Suppressor macrophage treated with lipopolysaccharide for 1 hour (primary cell): ENCODE measurements at regions not wholly inside any gene's neighbourhood (a gene's known extent, or its start where the extent isn't known, plus 50 kb on each side); places are given as distances from the start of the nearest gene placed in this dataset.
"Not testable (repeated sequence)": the region's sequence is repeated elsewhere in the genome, so short reads cannot be mapped to it uniquely, and the experiment has no call there.

Experiments
- DNase-seq, 3 donors: peaks; one replicate each; pipeline ENCODE4 v3.0.0-alpha.2; 2020 to 2022

- DNase-seq = no peak
These were observed 150.0 kb downstream of the ADSS2 start for GRCh38 chr1:244301595-244302130.

GRCh38 chr1:244302876-244303609 lies 148.7 kb downstream of the ADSS2 start:
- peak in 1 of 3 donors; percentile 48 for DNase-seq

- no peak for DNase-seq
These were observed 148.1 kb downstream of the ADSS2 start for GRCh38 chr1:244303610-244303969.

GRCh38 chr1:244304156-244304555 lies 147.6 kb downstream of the ADSS2 start:
- peak; percentile 81 to 87 (median 86) for DNase-seq

GRCh38 chr1:244304656-244305055 lies 147.1 kb downstream of the ADSS2 start:
- peak; percentile 26 to 43 (median 35) for DNase-seq

GRCh38 chr1:244305776-244306341 lies 145.8 kb downstream of the ADSS2 start:
- no peak for DNase-seq

- DNase-seq = no peak
These were observed 145.2 kb downstream of the ADSS2 start for GRCh38 chr1:244306544-244306943.

GRCh38 chr1:244309191-244309590 lies 142.5 kb downstream of the ADSS2 start:
- not testable (repeated sequence) for DNase-seq

GRCh38 chr1:244311784-244312532 lies 139.8 kb downstream of the ADSS2 start:
- DNase-seq = no peak

GRCh38 chr1:244313346-244313745 lies 138.4 kb downstream of the ADSS2 start:
- no peak for DNase-seq

GRCh38 chr1:244314921-244315559 lies 136.7 kb downstream of the ADSS2 start:
- no peak for DNase-seq

- no peak for DNase-seq
These were observed 135.7 kb downstream of the ADSS2 start for GRCh38 chr1:244315996-244316395.

GRCh38 chr1:244316407-244316806 lies 135.3 kb downstream of the ADSS2 start:
- no peak for DNase-seq

- no peak for DNase-seq
These were observed 134.6 kb downstream of the ADSS2 start for GRCh38 chr1:244316986-244317655.

GRCh38 chr1:244318078-244318477 lies 133.6 kb downstream of the ADSS2 start:
- DNase-seq = no peak

- no peak for DNase-seq
These were observed 133.2 kb downstream of the ADSS2 start for GRCh38 chr1:244318512-244318911.

GRCh38 chr1:244319283-244320132 lies 132.2 kb downstream of the ADSS2 start:
- DNase-seq = peak; percentile 88 to 97 (median 96)

- no peak for DNase-seq
These were observed 129.5 kb downstream of the ADSS2 start for GRCh38 chr1:244322181-244322580.

GRCh38 chr1:244322791-244323521 lies 128.8 kb downstream of the ADSS2 start:
- peak; percentile 89 to 95 (median 95) for DNase-seq

GRCh38 chr1:244324176-244324883 lies 127.4 kb downstream of the ADSS2 start:
- peak in 1 of 3 donors; percentile 21 for DNase-seq
